IMR-90 (cell line): ENCODE measurements at regions not wholly inside any gene's neighbourhood (a gene's known extent, or its start where the extent isn't known, plus 50 kb on each side); places are given as distances from the start of the nearest gene placed in this dataset.

Experiments used
- ATAC-seq: fragments of 200-7000 bp; cut with Tn5 transposase; 2 replicates; pipeline ENCODE4 v1.9.1; 2020; ENCODE audit warnings: low read depth, mild to moderate bottlenecking, moderate library complexity
- BruUV-seq: library from RNA; stranded (reverse); fragments of 400-500 nt; replicated peaks from 2 replicates; lab custom pipeline; 2021; lab: Mats Ljungman, UMichigan
- CTCF ChIA-PET: fragments of 300-600 bp; formaldehyde crosslinking; extraction: SDS; loops from one replicate; lab custom pipeline; 2021; ENCODE audit warnings: antibody characterized with exemption; lab: Yijun Ruan, JAX
- POLR2A ChIA-PET: fragments of 300-600 bp; sonication (Branson Sonifier 250); formaldehyde crosslinking; loops from one replicate; lab custom pipeline; 2022; ENCODE audit warnings: antibody characterized with exemption; ENCODE audit not compliant: unreplicated experiment; lab: Charles Lee
- DNase-seq: peaks from one replicate; pipeline ENCODE4 v3.0.0; 2013
- H2AFZ ChIP-seq: replicated peaks from 2 replicates; pipeline ENCODE3; 2013; ENCODE audit warnings: low read length, mild to moderate bottlenecking; ENCODE audit not compliant: poor library complexity
- H2AK5ac ChIP-seq: 2 replicates; pipeline ENCODE4 v1.6.1; 2013; ENCODE audit warnings: low read depth, low read length, inconsistent platforms
- H2AK9ac ChIP-seq: replicated peaks from 2 replicates; pipeline ENCODE3; 2013; ENCODE audit warnings: mild to moderate bottlenecking, low read depth, low read length, moderate library complexity; ENCODE audit not compliant: poor library complexity
- H2BK120ac ChIP-seq: 2 replicates; pipeline ENCODE4 v1.6.1; 2013; ENCODE audit warnings: low read depth, low read length, inconsistent platforms
- H2BK15ac ChIP-seq: 3 replicates; pipeline ENCODE4 v1.6.1; 2013; ENCODE audit warnings: low read depth, low read length, inconsistent platforms
- H2BK20ac ChIP-seq: 2 replicates; pipeline ENCODE4 v1.6.1; 2013; ENCODE audit warnings: low read depth, mild to moderate bottlenecking, inconsistent platforms, low read length, moderate library complexity
- H2BK5ac ChIP-seq: 2 replicates; pipeline ENCODE4 v1.6.1; 2013; ENCODE audit warnings: mild to moderate bottlenecking, low read depth, low read length, inconsistent platforms; ENCODE audit not compliant: poor library complexity, severe bottlenecking
- H3K14ac ChIP-seq: replicated peaks from 2 replicates; pipeline ENCODE4 v1.6.1; 2013; ENCODE audit warnings: low read depth, low read length, inconsistent platforms
- H3K18ac ChIP-seq: 2 replicates; pipeline ENCODE4 v1.6.1; 2013; ENCODE audit warnings: low read depth, low read length, control low read depth
- H3K23ac ChIP-seq: 2 replicates; pipeline ENCODE4 v1.6.1; 2013; ENCODE audit warnings: low read depth, low read length, inconsistent platforms
- H3K27ac ChIP-seq: 2 replicates; pipeline ENCODE4 v1.5.1; 2013; ENCODE audit warnings: mild to moderate bottlenecking, control low read depth, low read length; ENCODE audit not compliant: insufficient read depth
- H3K27me3 ChIP-seq: 2 replicates; pipeline ENCODE4 v1.6.1; 2013; ENCODE audit warnings: low read length; ENCODE audit not compliant: control insufficient read depth, insufficient read depth
- H3K36me3 ChIP-seq: 2 replicates; pipeline ENCODE4 v1.6.1; 2013; ENCODE audit warnings: low read length, mixed read lengths; ENCODE audit not compliant: control insufficient read depth, insufficient read depth
- H3K4ac ChIP-seq: 2 replicates; pipeline ENCODE4 v1.6.1; 2013; ENCODE audit warnings: low read depth, low read length, inconsistent platforms
- H3K4me1 ChIP-seq: 2 replicates; pipeline ENCODE4 v1.6.1; 2013; ENCODE audit warnings: low read length, mixed read lengths; ENCODE audit not compliant: control insufficient read depth, insufficient read depth
- H3K4me2 ChIP-seq: 2 replicates; pipeline ENCODE4 v1.6.1; 2013; ENCODE audit warnings: low read depth, mild to moderate bottlenecking, control low read depth, low read length, moderate library complexity
- H3K4me3 ChIP-seq: 2 replicates; pipeline ENCODE4 v1.5.1; 2013; ENCODE audit warnings: low read depth, mild to moderate bottlenecking, control low read depth, low read length, moderate library complexity; ENCODE audit not compliant: insufficient read depth
- H3K56ac ChIP-seq: 2 replicates; pipeline ENCODE4 v1.6.1; 2013; ENCODE audit warnings: low read length, inconsistent platforms; ENCODE audit not compliant: insufficient read depth; ENCODE audit errors: extremely low read depth
- H3K79me1 ChIP-seq, 2 experiments: 2 replicates each; pipeline ENCODE4 v1.6.1; 2013; ENCODE audit warnings: low read length in 2 of 2, inconsistent platforms in 1 of 2, low read depth in 1 of 2
- H3K9ac ChIP-seq: 2 replicates; pipeline ENCODE4 v1.6.1; 2013; ENCODE audit warnings: low read depth, low read length, control low read depth
- H3K9me1 ChIP-seq: 2 replicates; pipeline ENCODE4 v1.6.1; 2013; ENCODE audit warnings: low read length, inconsistent platforms; ENCODE audit not compliant: insufficient read depth
- H3K9me3 ChIP-seq: 2 replicates; pipeline ENCODE4 v1.6.1; 2013; ENCODE audit warnings: low read length; ENCODE audit not compliant: control insufficient read depth, insufficient read depth
- H4K20me1 ChIP-seq: 2 replicates; pipeline ENCODE4 v1.6.1; 2013; ENCODE audit warnings: low read length, inconsistent platforms; ENCODE audit not compliant: insufficient read depth
- H4K5ac ChIP-seq: 2 replicates; pipeline ENCODE4 v1.6.1; 2013; ENCODE audit warnings: mild to moderate bottlenecking, low read depth, low read length, control low read depth
- H4K8ac ChIP-seq, 2 experiments: 2 replicates each; pipeline ENCODE4 v1.6.1; 2013; ENCODE audit warnings: low read depth in 2 of 2, low read length in 2 of 2, control low read depth in 1 of 2, inconsistent platforms in 1 of 2
- H4K91ac ChIP-seq: 2 replicates; pipeline ENCODE4 v1.6.1; 2013; ENCODE audit warnings: low read depth, low read length, inconsistent platforms; ENCODE audit not compliant: insufficient read depth
- BHLHE40 ChIP-seq: fragments of 150-350 bp; IDR thresholded peaks from 2 replicates; pipeline ENCODE4 v1.6.1; 2016; ENCODE audit warnings: mild to moderate bottlenecking, low read depth, low read length
- CEBPB ChIP-seq: IDR thresholded peaks from 2 replicates; pipeline ENCODE4 v1.6.1; 2012; ENCODE audit warnings: low read depth, low read length, improper control_type of control experiment
- CHD1 ChIP-seq: IDR thresholded peaks from 2 replicates; pipeline ENCODE4 v1.6.1; 2012; ENCODE audit warnings: low read depth, low read length, improper control_type of control experiment
- FOS ChIP-seq: fragments of 150-350 bp; IDR thresholded peaks from 2 replicates; pipeline ENCODE4 v1.6.1; 2016; ENCODE audit warnings: low read depth, low read length
- MAFK ChIP-seq: IDR thresholded peaks from 2 replicates; pipeline ENCODE4 v1.6.1; 2012; ENCODE audit warnings: low read depth, low read length, improper control_type of control experiment
- MAZ ChIP-seq: IDR thresholded peaks from 2 replicates; pipeline ENCODE4 v1.6.1; 2012; ENCODE audit warnings: low read depth, mild to moderate bottlenecking, low read length, improper control_type of control experiment, moderate library complexity, borderline replicate concordance
- MXI1 ChIP-seq: IDR thresholded peaks from 2 replicates; pipeline ENCODE4 v1.6.1; 2012; ENCODE audit warnings: low read depth, mild to moderate bottlenecking, low read length, moderate library complexity, borderline replicate concordance
- NFE2L2 ChIP-seq: fragments of 150-350 bp; IDR thresholded peaks from 2 replicates; pipeline ENCODE4 v1.6.1; 2016; ENCODE audit warnings: low read depth, mild to moderate bottlenecking, low read length
- POLR2A ChIP-seq: IDR thresholded peaks from 2 replicates; pipeline ENCODE4 v1.6.1; 2012; ENCODE audit warnings: mild to moderate bottlenecking, low read depth, low read length
- RAD21 ChIP-seq: IDR thresholded peaks from 2 replicates; pipeline ENCODE4 v1.6.1; 2012; ENCODE audit warnings: low read length, improper control_type of control experiment
- RCOR1 ChIP-seq: IDR thresholded peaks from 2 replicates; pipeline ENCODE4 v1.6.1; 2012; ENCODE audit warnings: mild to moderate bottlenecking, low read length, improper control_type of control experiment; ENCODE audit not compliant: insufficient replicate concordance
- RFX5 ChIP-seq: IDR thresholded peaks from 2 replicates; pipeline ENCODE4 v1.8.0; 2012; ENCODE audit warnings: low read depth, mild to moderate bottlenecking, low read length, moderate library complexity
- SMC3 ChIP-seq: fragments of 150-350 bp; IDR thresholded peaks from 2 replicates; pipeline ENCODE4 v1.6.1; 2016; ENCODE audit warnings: low read depth, mild to moderate bottlenecking, antibody characterized with exemption, low read length, moderate library complexity
- WGBS, 2 experiments: methylation state at CpG; one replicate each; pipeline versions ENCODE4 v1.1.5 to v1.1.7; 2013; ENCODE audit warnings: missing lambda C conversion rate in 2 of 2; ENCODE audit not compliant: insufficient read length in 1 of 2; ENCODE audit errors: extremely low coverage in 2 of 2; 5-methylcytosine and 5-hydroxymethylcytosine counted together
- dilution Hi-C: fragments of 300-500 bp; cut with HindIII; formaldehyde crosslinking; loops from one replicate; pipeline ENCODE4 v1.14.3; 2018; ENCODE audit warnings: low sequenced_read_pairs; ENCODE audit not compliant: unreplicated experiment
- in situ Hi-C: fragments of 300-500 bp; cut with MboI; formaldehyde crosslinking; loops from 3 replicates; pipeline ENCODE4 v1.14.3; 2019; ENCODE audit warnings: low sequenced_read_pairs, inconsistent platforms, mixed read lengths
- intact Hi-C: fragments of 100-400 bp; cut with micrococcal nuclease; formaldehyde crosslinking; loops from 2 replicates; pipeline ENCODE4 v1.10.0; 2022
- TF ChIP-seq, protein P1 (sequence below): fragments of 150-350 bp; IDR thresholded peaks from 2 replicates; pipeline ENCODE4 v1.6.1; 2016; ENCODE audit warnings: low read depth, mild to moderate bottlenecking, low read length, moderate library complexity, borderline replicate concordance
- TF ChIP-seq, protein P2 (sequence below): conservative IDR thresholded peaks from 2 replicates; pipeline ENCODE4 v1.5.1; 2012; ENCODE audit warnings: mild to moderate bottlenecking, low read depth, low read length, improper control_type of control experiment
- TF ChIP-seq, protein P3 (sequence below): fragments of 150-350 bp; IDR thresholded peaks from 2 replicates; pipeline ENCODE4 v1.6.1; 2017; ENCODE audit warnings: mild to moderate bottlenecking, antibody characterized with exemption, low read length, low read depth

DNA sequence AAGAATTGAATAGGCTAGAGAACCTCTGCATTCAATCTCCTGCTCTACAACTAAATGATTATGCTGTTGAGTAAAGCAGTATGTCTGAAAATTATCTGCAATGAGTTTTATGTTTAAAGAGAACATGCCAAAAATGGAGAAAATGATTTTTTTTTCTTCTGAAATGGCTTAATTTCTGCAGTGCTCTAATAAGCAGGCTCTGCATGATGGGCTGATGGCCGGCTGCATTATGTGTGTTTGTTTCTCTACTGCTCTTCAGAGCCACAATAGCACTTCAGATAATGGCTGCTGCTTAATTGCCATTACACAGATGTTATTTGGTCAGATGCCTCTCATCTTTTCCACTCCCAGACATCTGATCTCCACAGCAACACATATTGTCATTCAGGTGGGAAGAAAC lies 286.4 kb upstream of the DMAC1 start:
- dilution Hi-C loops (no loop called here), in situ Hi-C loops (no loop called here), intact Hi-C loops (no loop called here)
- no peak overlapping the region for H2AFZ ChIP-seq
- H4K91ac ChIP-seq, result no peak overlapping the region
- peaks cover 10% of the 10 kb centered on the region for H3K9me3 ChIP-seq
- no peak overlapping the region for H3K4me3 ChIP-seq
- no peak overlapping the region for H4K5ac ChIP-seq
- H3K23ac ChIP-seq, result no peak overlapping the region
- no peaks in the 10 kb centered on the region for H3K36me3 ChIP-seq
- H2BK15ac ChIP-seq, result no peak overlapping the region
- no peak overlapping the region for H2AK9ac ChIP-seq
- H2AK5ac ChIP-seq, result no peak overlapping the region
- no TSS peak for BruUV-seq
- no peak overlapping the region for H3K56ac ChIP-seq
- H2BK120ac ChIP-seq, result no peak overlapping the region
- no peaks in the 10 kb centered on the region for H3K27me3 ChIP-seq
- TF ChIP-seq BHLHE40, result no peak
- TF ChIP-seq CHD1, result no peak
- no peak for TF ChIP-seq CEBPB
- no peak for TF ChIP-seq RAD21
- TF ChIP-seq POLR2A, result no peak
- no peak for TF ChIP-seq MXI1
- TF ChIP-seq, protein P1, sequence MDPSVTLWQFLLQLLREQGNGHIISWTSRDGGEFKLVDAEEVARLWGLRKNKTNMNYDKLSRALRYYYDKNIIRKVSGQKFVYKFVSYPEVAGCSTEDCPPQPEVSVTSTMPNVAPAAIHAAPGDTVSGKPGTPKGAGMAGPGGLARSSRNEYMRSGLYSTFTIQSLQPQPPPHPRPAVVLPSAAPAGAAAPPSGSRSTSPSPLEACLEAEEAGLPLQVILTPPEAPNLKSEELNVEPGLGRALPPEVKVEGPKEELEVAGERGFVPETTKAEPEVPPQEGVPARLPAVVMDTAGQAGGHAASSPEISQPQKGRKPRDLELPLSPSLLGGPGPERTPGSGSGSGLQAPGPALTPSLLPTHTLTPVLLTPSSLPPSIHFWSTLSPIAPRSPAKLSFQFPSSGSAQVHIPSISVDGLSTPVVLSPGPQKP, result no peak
- no peak for TF ChIP-seq FOS
- TF ChIP-seq, protein P2, sequence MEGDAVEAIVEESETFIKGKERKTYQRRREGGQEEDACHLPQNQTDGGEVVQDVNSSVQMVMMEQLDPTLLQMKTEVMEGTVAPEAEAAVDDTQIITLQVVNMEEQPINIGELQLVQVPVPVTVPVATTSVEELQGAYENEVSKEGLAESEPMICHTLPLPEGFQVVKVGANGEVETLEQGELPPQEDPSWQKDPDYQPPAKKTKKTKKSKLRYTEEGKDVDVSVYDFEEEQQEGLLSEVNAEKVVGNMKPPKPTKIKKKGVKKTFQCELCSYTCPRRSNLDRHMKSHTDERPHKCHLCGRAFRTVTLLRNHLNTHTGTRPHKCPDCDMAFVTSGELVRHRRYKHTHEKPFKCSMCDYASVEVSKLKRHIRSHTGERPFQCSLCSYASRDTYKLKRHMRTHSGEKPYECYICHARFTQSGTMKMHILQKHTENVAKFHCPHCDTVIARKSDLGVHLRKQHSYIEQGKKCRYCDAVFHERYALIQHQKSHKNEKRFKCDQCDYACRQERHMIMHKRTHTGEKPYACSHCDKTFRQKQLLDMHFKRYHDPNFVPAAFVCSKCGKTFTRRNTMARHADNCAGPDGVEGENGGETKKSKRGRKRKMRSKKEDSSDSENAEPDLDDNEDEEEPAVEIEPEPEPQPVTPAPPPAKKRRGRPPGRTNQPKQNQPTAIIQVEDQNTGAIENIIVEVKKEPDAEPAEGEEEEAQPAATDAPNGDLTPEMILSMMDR, result no peak
- TF ChIP-seq, protein P3, sequence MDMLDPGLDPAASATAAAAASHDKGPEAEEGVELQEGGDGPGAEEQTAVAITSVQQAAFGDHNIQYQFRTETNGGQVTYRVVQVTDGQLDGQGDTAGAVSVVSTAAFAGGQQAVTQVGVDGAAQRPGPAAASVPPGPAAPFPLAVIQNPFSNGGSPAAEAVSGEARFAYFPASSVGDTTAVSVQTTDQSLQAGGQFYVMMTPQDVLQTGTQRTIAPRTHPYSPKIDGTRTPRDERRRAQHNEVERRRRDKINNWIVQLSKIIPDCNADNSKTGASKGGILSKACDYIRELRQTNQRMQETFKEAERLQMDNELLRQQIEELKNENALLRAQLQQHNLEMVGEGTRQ, result no peak
- TF ChIP-seq RFX5, result no peak
- TF ChIP-seq SMC3, result no peak
- no peak for TF ChIP-seq RCOR1
- TF ChIP-seq MAFK, result no peak
- TF ChIP-seq NFE2L2, result no peak
- no peak for TF ChIP-seq MAZ
- H4K8ac ChIP-seq, result no peak overlapping the region
- H3K79me1 ChIP-seq, result no peaks in the 10 kb centered on the region
- WGBS, 2 experiments, result no CpG with 5 or more reads among the region's 1 CpG
- H3K4me2 ChIP-seq, result no peak overlapping the region
- H2BK20ac ChIP-seq, result no peak overlapping the region
- ChIA-PET POLR2A (no interaction called here), CTCF (no interaction called here)
- H2BK5ac ChIP-seq, result no peak overlapping the region
- H3K27ac ChIP-seq, result no peak overlapping the region
- H3K9me1 ChIP-seq, result no peaks in the 10 kb centered on the region
- ATAC-seq, result no peak
- no peaks in the 10 kb centered on the region for H3K4me1 ChIP-seq
- H3K18ac ChIP-seq, result no peak overlapping the region
- DNase-seq, result no peak
- no peak overlapping the region for H3K14ac ChIP-seq
- H3K4ac ChIP-seq, result no peak overlapping the region
- H4K20me1 ChIP-seq, result no peaks in the 10 kb centered on the region
- no peak overlapping the region for H3K9ac ChIP-seq
